22Rv1 (cell line): ENCODE measurements at regions not wholly inside any gene's neighbourhood (a gene's known extent, or its start where the extent isn't known, plus 50 kb on each side); places are given as distances from the start of the nearest gene placed in this dataset.

Experiments
- H3K27ac ChIP-seq: fragments of 450-650 bp; 2 replicates; pipeline ENCODE4 v1.5.1; 2017
- ZFX ChIP-seq: fragments of 450-650 bp; IDR thresholded peaks from 2 replicates; pipeline ENCODE4 v1.6.1; 2017; ENCODE audit warnings: antibody characterized with exemption, borderline replicate concordance
- TF ChIP-seq, protein P1 (sequence below): fragments of 450-650 bp; IDR thresholded peaks from 2 replicates; pipeline ENCODE4 v1.5.1; 2017; ENCODE audit warnings: mild to moderate bottlenecking

DNA sequence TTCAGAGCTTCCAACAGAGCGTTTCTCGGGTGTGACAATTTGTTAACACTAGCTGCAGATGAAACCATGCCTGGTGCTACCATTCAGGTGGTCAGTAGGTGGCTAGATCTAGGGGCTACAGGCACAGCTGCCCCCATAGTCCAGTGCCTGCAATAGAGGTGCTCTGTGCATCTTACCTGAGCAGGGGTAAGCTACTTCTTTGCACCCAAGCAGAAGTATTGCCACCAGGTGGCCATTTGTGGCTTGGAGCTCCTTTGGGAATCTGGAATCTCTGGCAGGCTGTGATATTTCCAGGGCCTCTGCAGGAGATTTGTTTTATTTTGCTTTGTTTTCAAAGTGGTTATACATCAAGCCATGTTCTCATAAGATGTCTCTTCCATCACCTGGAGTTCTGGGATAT lies 170.7 kb upstream of the PUDP start:
- TF ChIP-seq ZFX: no peak
- TF ChIP-seq, protein P1, sequence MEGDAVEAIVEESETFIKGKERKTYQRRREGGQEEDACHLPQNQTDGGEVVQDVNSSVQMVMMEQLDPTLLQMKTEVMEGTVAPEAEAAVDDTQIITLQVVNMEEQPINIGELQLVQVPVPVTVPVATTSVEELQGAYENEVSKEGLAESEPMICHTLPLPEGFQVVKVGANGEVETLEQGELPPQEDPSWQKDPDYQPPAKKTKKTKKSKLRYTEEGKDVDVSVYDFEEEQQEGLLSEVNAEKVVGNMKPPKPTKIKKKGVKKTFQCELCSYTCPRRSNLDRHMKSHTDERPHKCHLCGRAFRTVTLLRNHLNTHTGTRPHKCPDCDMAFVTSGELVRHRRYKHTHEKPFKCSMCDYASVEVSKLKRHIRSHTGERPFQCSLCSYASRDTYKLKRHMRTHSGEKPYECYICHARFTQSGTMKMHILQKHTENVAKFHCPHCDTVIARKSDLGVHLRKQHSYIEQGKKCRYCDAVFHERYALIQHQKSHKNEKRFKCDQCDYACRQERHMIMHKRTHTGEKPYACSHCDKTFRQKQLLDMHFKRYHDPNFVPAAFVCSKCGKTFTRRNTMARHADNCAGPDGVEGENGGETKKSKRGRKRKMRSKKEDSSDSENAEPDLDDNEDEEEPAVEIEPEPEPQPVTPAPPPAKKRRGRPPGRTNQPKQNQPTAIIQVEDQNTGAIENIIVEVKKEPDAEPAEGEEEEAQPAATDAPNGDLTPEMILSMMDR: no peak
- no peak overlapping the region for H3K27ac ChIP-seq

DNA sequence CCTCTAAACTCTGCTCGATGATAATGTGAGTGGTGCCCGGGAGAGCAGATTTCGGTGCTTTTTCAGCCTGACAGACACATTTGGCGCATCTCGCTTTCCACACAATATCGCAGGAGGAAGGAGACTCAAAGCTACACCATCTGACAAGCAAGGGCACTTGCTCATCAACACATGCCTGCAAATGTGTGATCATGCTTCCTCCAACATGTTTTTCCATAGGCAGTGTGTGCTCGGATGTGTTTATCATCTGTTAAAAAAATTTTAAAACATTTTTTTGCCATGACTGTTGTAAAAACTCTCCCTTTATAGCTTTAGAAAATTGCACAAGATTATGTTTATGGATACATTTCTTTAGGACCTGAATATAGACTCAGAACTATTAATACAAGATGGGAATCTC lies 170.3 kb upstream of the PUDP start:
- no peak for TF ChIP-seq ZFX
- TF ChIP-seq, protein P1: no peak
- H3K27ac ChIP-seq: no peak overlapping the region

DNA sequence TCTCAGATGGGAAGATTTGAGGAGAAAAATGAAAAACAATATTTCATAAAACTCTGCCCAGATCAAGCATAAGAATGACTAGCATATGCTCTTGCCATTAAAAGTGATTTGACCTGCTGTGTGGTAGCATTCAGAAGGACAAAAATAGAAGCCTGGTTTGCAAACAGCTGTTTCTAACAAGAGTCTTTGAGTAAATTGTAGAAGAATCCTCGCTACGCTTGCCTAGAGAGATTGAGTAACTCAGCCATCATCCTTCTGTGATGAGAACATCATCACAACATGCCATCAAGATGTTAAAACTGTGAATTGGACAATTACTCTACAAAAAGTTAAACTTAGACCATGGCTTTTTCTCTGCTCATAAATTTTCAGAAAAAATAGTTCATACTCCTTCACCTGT lies 168.9 kb upstream of the PUDP start:
- TF ChIP-seq ZFX: no peak
- TF ChIP-seq, protein P1: no peak
- H3K27ac ChIP-seq: no peak overlapping the region

DNA sequence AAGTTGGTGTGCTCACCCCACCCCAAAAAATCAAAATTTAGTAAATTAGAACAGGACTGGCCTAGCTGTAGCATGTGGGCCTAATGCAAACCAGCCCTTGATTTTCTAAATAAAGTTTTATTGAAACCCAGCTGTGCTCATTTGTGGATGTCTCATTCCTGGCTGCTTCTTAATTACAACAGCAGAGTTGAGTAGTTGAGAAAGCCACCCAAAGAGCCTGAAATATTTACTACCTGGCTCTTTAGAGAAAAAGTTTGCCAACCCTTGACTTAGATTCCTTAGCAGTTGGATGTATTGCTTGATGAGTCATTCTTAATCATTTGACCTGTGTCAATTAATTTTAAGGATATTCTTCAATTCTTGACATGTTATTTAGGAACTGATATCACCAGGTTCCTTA lies 168.3 kb upstream of the PUDP start:
- TF ChIP-seq ZFX: no peak
- TF ChIP-seq, protein P1: no peak
- no peak overlapping the region for H3K27ac ChIP-seq

DNA sequence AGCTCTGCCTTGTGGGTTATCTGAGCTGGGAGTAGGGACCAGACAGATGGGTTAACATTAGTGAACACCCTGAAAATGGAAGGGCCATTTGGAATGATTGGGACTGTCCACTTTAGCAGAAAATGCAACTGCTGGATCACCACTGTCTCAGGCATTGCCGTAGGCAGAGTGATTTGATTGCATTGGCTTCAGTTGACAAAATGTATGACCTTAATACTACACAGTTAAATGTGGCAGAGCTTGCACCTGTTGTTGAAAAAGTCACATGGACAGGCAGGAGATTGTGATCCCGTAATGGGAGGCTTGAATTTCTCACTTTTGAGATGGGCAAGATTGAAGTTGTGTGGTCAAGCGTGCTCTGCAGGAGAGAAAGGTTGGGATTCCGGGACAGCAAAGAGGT lies 166.5 kb upstream of the PUDP start:
- H3K27ac ChIP-seq: no peak overlapping the region
- no peak for TF ChIP-seq ZFX
- TF ChIP-seq, protein P1: no peak

- no peak overlapping the region for H3K27ac ChIP-seq
- no peak for TF ChIP-seq ZFX
- TF ChIP-seq, protein P1: no peak
Observed at GRCh38 chrX:7307720-7308119, 159.8 kb upstream of the PUDP start.

DNA sequence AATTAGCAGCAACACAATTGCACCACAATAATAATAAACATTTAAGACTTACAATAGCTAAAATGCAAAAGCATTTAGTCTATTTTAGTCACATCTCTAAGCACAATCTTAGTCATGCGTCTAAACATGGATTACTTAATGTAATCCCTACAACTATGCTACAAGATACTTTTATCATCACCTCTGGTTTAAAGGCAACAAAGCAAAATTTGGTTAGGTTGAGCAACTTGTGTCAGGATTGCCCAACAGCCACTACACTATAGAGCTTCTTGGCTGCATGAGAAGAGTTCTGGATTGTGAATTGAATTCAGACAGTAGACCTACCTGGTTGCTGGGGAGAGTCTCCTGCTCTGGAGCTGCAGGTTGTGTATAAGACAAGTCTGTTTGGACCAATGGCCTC lies 146.5 kb upstream of the PUDP start:
- H3K27ac ChIP-seq: no peak overlapping the region
- no peak for TF ChIP-seq ZFX
- TF ChIP-seq, protein P1: no peak
